ENCODE measurements at regions not wholly inside any gene's neighbourhood (a gene's known extent, or its start where the extent isn't known, plus 50 kb on each side); places are given as distances from the start of the nearest gene placed in this dataset.

GRCh38 chr7:81111781-81112540, 193.1 kb upstream of the SEMA3C start:
- TF ChIP-seq CTCF (IDR thresholded peaks at IDR 0.05) = no peak
- TF ChIP-seq POLR2A (IDR thresholded peaks at IDR 0.05) = no peak
